Thyroid gland (tissue), 4 donors: ENCODE measurements at regions not wholly inside any gene's neighbourhood (a gene's known extent, or its start where the extent isn't known, plus 50 kb on each side); places are given as distances from the start of the nearest gene placed in this dataset.

Source experiments
- DNase-seq, 2 donors: peaks; one replicate each; pipeline ENCODE4 v3.0.0-alpha.2; 2019
- H3K27ac ChIP-seq, 3 donors: fragments of 200-600 bp; sonication (generic); 1 replicate in 2 of 3; 2 replicates in 1 of 3; pipeline ENCODE4 v1.5.1; 2016 to 2019; ENCODE audit warnings: mild to moderate bottlenecking in 1 of 3, moderate library complexity in 1 of 3
- H3K27me3 ChIP-seq: fragments of 200-600 bp; sonication (generic); one replicate; pipeline ENCODE4 v1.5.1; 2019
- H3K36me3 ChIP-seq, 2 donors: fragments of 200-600 bp; sonication (generic); one replicate each; pipeline ENCODE4 v1.5.1; 2016 to 2019
- H3K4me1 ChIP-seq, 2 donors: fragments of 200-600 bp; sonication (generic); one replicate each; pipeline ENCODE4 v1.5.1; 2017 to 2019
- H3K4me3 ChIP-seq, 3 donors: fragments of 200-600 bp; sonication (generic); replicated peaks in 1 of 3; 1 replicate in 2 of 3; 2 replicates in 1 of 3; pipeline ENCODE4 v1.5.1; 2016; ENCODE audit warnings: mild to moderate bottlenecking in 1 of 3
- H3K9me3 ChIP-seq: fragments of 200-600 bp; sonication (generic); one replicate; pipeline ENCODE4 v1.5.1; 2017
- CTCF ChIP-seq, 6 experiments: fragments of 200-600 bp in 3 of 6; fragments of 450-650 bp in 3 of 6; sonication (generic) in 3 of 6; IDR thresholded peaks; one replicate each; pipeline ENCODE4 v1.5.1; 2016 to 2019; ENCODE audit warnings: antibody characterized with exemption in 6 of 6, mild to moderate bottlenecking in 2 of 6, inconsistent platforms in 1 of 6, moderate library complexity in 1 of 6
- POLR2A ChIP-seq, 2 donors: fragments of 450-650 bp; IDR thresholded peaks; one replicate each; pipeline ENCODE4 v1.6.1; 2017; ENCODE audit warnings: antibody characterized with exemption in 2 of 2, mild to moderate bottlenecking in 2 of 2, moderate library complexity in 1 of 2
- WGBS, 2 donors: methylation state at CpG; one replicate each; pipeline ENCODE4 v1.1.5; 2017; 5-methylcytosine and 5-hydroxymethylcytosine counted together
- intact Hi-C: fragments of 100-400 bp; cut with DNase I; formaldehyde crosslinking; loops from one replicate; pipeline ENCODE4 v1.15.1; 2023

DNA sequence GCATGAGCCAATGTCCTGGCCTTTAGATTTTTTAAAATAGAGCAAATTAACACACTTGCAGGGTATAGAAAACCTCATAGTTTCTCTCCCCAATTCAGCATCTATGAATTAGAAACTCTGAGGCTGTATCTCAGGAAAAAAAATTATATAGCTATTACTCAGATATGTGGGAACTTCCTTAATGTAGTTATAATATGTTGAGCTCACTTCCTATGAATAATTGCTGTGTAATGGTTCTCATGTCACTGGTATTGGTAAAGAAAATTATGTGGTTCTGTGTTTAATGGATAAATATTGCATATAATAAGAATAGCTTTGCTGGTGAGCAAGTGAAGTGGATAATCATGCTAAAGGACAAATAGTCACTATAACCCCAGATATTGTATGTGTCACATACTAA is 2019.8 kb downstream of the NCAM2 start:
- H3K27ac ChIP-seq, result no peak overlapping the region
- DNase-seq, result no peak
- H3K36me3 ChIP-seq, result no peaks in the 10 kb centered on the region
- no peaks in the 10 kb centered on the region for H3K4me1 ChIP-seq
- H3K27me3 ChIP-seq, result no peaks in the 10 kb centered on the region
- no peaks in the 10 kb centered on the region for H3K9me3 ChIP-seq
- TF ChIP-seq CTCF (IDR thresholded peaks at IDR 0.05) (no peak), POLR2A (IDR thresholded peaks at IDR 0.05) (no peak)
- intact Hi-C loops, result no loop called here
- H3K4me3 ChIP-seq, result no peak overlapping the region

- WGBS, 2 donors, result 93 to 97% methylated on average over 10 of the region's 10 CpGs
- Histone ChIP-seq H3K27ac (no peak overlapping the region), H3K27me3 (no peaks in the 10 kb centered on the region), H3K9me3 (no peaks in the 10 kb centered on the region), H3K4me3 (no peak overlapping the region), H3K36me3 (no peaks in the 10 kb centered on the region), H3K4me1 (no peaks in the 10 kb centered on the region)
- TF ChIP-seq POLR2A (IDR thresholded peaks at IDR 0.05), result no peak
- TF ChIP-seq CTCF (IDR thresholded peaks at IDR 0.05), result no peak
- intact Hi-C loops, result no loop called here
- DNase-seq, result no peak
Observed at GRCh38 chr21:23020969-23021368, 2022.8 kb downstream of the NCAM2 start.

GRCh38 chr21:23021481-23021880 is 2023.3 kb downstream of the NCAM2 start:
- WGBS, 2 donors, result 95 to 96% methylated on average over 31 to 37 of the region's 37 CpGs
- H3K27me3 ChIP-seq, result no peaks in the 10 kb centered on the region
- DNase-seq, result no peak
- H3K27ac ChIP-seq, result no peak overlapping the region
- no peaks in the 10 kb centered on the region for H3K9me3 ChIP-seq
- TF ChIP-seq POLR2A (IDR thresholded peaks at IDR 0.05) (no peak), CTCF (IDR thresholded peaks at IDR 0.05) (no peak)
- no peak overlapping the region for H3K4me3 ChIP-seq
- intact Hi-C loops, result no loop called here
- H3K4me1 ChIP-seq, result no peaks in the 10 kb centered on the region
- H3K36me3 ChIP-seq, result no peaks in the 10 kb centered on the region

DNA sequence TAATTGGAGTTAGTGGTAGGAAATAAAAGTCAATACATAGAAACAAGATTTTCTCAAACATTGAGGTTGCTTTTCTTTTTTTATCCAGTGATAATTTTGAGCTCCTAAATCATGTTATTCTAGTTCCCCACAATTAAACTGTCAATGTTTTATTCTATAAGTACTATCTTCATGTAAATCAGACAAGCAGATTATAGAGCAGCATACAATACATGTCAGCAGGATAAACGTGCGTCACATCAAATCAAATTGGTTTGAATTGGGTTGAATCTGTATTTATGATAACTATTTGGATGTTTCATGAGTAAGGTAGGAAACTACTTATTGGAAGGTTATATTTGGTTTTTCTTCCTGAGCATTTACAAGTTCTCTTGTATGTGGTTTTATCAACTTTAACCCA is 2028.7 kb downstream of the NCAM2 start:
- Histone ChIP-seq H3K27me3 (no peaks in the 10 kb centered on the region), H3K4me1 (no peaks in the 10 kb centered on the region), H3K27ac (no peak overlapping the region), H3K4me3 (no peak overlapping the region), H3K36me3 (no peaks in the 10 kb centered on the region), H3K9me3 (no peaks in the 10 kb centered on the region)
- intact Hi-C loops, result no loop called here
- TF ChIP-seq POLR2A (IDR thresholded peaks at IDR 0.05), result no peak
- TF ChIP-seq CTCF (IDR thresholded peaks at IDR 0.05), result no peak
- no peak for DNase-seq
- 94 to 95% methylated on average over 2 of the region's 2 CpGs for WGBS, 2 donors

DNA sequence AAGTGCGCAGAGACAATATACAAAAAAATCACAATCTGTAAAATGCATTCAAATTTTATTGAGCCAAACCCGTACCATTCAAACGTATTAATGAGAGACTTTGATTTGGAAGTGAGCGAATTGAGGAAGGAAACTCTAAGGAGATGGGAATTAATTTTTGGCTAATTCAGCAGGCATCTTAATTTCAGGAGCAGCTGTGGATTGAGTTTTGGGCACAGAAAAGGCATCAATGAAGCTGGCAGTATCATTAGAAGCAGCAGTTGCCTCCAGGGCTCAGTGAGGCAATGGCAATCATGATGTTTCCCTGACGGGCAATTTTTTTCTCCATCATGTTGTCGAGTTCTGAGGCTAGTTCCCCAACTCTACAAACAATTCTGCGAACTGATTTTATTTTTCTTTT is 2041.6 kb downstream of the NCAM2 start:
- Histone ChIP-seq H3K4me1 (no peaks in the 10 kb centered on the region), H3K4me3 (no peak overlapping the region), H3K27ac (no peak overlapping the region), H3K9me3 (no peaks in the 10 kb centered on the region), H3K36me3 (no peaks in the 10 kb centered on the region), H3K27me3 (no peaks in the 10 kb centered on the region)
- WGBS, 2 donors, result 41 to 85% methylated on average over 7 of the region's 7 CpGs
- TF ChIP-seq CTCF (IDR thresholded peaks at IDR 0.05), result no peak
- TF ChIP-seq POLR2A (IDR thresholded peaks at IDR 0.05), result no peak
- DNase-seq, result no peak
- intact Hi-C loops, result no loop called here
